Activated CD4-positive, alpha-beta T cell treated with anti-CD3 and anti-CD28 coated beads, Interleukin-10, Interleukin-2, amounts not matched to agents 100 ng/mL and 50 ng/mL, durations not matched to agents 16 hours and 8 hours (primary cell): ENCODE measurements at regions not wholly inside any gene's neighbourhood (a gene's known extent, or its start where the extent isn't known, plus 50 kb on each side); places are given as distances from the start of the nearest gene placed in this dataset.
"Not testable (repeated sequence)": the region's sequence is repeated elsewhere in the genome, so short reads cannot be mapped to it uniquely, and the experiment has no call there.

Experiments
- DNase-seq: peaks from one replicate; pipeline ENCODE4 v3.0.0-alpha.2; 2020

GRCh38 chr11:81970886-81971285 is 762.8 kb downstream of the FAM181B start:
- no peak for DNase-seq

- no peak for DNase-seq
Measured at GRCh38 chr11:81967242-81967641, 766.4 kb downstream of the FAM181B start.

DNA sequence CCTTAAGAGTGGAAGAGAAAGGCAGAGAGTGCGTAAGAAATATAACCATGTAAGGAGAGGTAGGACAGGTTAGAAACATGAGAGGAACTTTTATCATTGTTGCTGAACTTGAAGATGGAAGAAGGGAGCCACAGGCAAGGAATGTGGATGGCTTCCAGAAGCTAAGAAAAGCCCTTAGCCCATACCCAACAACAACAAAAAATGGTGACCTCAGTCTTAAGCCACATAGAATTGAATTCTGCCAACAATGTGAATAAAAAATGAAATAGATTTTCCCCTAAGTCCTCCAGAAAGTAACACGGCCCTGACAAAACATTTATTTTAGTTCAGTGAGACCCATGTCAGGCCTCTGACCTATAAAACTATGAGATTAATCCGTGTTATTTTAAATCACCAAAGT is 767.3 kb downstream of the FAM181B start:
- no peak for DNase-seq

DNA sequence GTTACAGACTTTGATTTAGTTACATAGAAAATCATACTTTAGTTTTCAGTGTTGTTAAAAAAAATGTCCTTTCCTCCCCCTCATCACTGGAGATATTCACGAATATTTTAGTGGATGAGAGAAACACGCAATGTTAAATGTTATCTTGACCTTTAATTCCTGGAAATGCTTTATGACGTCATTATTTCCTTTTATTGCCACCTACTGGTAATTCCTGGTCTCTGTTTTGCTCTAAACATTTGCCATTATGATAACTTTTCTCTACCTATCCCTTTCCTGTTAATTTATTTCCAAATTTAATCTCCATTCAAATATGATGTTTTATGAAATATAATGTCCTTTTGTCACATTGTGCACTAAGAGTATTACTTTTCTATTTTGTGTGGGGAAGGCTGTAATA is 770.6 kb downstream of the FAM181B start:
- peak; percentile 15 for DNase-seq

- no peak for DNase-seq
Measured at GRCh38 chr11:81960443-81960842, 773.2 kb downstream of the FAM181B start.

- DNase-seq = peak; percentile 19
Measured at GRCh38 chr11:81959341-81959740, 774.3 kb downstream of the FAM181B start.

- not testable (repeated sequence) for DNase-seq
Measured at GRCh38 chr11:81954301-81954700, 779.4 kb downstream of the FAM181B start.

- no peak for DNase-seq
Measured at GRCh38 chr11:81946831-81947230, 786.8 kb downstream of the FAM181B start.

GRCh38 chr11:81942646-81943045 is 791.0 kb downstream of the FAM181B start:
- DNase-seq = no peak

DNA sequence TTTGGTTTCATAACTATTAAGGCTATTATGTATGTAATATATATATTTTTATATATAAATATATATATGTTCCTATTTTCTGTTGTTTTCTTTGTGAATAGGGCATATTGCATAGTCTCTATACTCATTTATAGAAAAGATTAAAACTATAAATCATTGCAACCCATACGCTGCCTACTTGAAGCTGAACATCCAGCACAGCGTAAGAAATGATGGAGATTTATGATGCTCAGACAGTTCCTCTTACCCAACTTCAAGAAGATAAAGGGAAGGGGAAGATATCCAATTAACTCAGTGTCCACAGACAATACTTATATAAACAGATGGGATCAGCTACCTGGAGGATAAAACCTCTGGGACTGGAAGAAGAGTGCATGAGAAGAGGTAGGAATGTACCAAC is 791.7 kb downstream of the FAM181B start:
- no peak for DNase-seq

DNA sequence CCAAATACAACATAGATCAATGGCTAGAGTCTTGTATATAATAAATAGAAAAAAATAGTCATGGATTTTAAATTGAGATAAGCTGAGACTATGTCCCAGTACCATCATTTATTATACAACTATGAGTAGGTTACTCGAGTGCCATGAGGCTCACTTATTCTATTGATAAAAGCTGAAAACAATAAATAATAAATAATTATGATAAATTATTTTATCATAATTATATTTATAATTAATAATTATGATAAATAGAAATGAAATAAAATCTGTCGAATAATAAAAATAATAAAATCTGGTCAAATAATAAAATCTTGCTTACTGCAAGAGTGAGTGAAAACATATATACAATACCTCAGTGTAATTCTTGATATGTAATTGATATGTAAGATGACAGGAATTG is 801.4 kb downstream of the FAM181B start:
- DNase-seq = no peak

DNA sequence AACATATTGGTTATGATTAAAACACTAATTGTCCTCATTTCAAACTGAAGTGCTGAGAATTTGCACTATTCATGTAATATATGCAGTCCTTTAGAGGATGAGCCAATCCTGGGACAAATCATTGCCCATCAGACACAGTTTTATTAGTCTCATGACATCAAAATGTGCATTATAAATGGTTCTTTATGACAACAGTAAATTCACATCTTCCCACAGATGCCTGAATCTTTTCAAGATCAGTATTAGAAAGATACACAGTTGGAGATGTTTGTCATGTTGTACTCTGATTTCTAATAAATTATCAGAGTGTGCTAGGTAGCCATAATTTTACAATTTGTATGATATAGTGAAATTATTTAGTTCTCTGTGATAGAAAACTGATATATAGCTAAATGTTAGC is 813.5 kb downstream of the FAM181B start:
- no peak for DNase-seq

DNA sequence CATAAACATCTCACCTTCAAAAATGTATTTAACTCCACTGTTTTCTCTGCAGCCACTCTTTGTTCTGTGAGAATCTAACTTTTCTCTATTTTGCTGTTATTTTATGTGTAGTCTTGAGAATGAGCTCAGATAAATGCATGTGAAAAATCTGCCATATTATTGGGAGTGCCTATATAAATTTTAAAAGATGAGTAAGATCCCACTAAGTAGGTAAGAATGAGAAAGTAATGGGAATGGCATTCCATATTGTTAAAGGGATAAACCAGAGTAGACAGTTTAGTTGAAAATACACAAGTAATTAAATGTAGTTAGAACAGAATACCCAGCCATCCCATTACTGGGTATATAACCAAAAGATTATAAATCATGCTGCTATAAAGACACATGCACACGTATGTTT is 817.2 kb downstream of the FAM181B start:
- no peak for DNase-seq

- DNase-seq = no peak
Measured at GRCh38 chr11:81915045-81915444, 818.6 kb downstream of the FAM181B start.

DNA sequence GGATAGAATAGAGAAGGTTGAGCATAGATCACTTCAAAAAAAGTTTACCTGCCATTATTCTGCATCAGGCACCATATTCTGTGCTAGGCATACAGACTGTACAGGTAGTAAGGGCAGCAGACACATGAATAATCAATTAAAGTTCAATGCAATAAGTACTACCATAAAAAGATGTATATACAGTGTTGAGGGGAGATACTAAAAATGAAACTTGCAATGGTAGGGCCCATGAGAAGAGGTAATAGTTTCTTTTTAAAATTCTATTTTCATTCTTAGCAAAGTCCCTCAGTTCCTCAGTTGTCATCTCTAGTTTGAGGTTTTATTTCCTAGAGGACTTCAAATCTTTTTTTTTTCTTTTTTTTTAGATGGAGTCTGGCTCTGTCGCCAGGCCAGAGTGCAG is 819.9 kb downstream of the FAM181B start:
- DNase-seq = peak; percentile 4

DNA sequence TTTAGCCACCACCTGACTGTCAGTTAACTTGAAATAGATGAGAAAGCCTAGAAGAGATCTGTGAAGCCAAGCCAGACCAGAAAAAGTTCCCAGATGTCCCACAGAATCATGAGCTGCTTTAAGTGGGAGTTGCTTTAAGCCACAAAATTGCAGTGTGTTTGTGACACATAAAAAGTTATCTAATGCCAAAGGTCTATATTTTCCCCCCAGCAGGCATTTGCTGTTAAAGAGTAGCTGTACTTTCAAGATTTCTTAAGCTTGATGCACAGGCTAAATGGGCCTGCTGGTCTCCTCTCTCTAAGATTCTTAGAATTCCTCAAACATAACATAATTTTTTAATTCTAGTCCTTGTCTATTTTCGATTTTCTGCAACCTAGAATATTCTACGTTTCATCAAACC is 825.7 kb downstream of the FAM181B start:
- DNase-seq = no peak

GRCh38 chr11:81899156-81899555 is 834.5 kb downstream of the FAM181B start:
- no peak for DNase-seq

GRCh38 chr11:81897639-81898038 is 836.0 kb downstream of the FAM181B start:
- no peak for DNase-seq

DNA sequence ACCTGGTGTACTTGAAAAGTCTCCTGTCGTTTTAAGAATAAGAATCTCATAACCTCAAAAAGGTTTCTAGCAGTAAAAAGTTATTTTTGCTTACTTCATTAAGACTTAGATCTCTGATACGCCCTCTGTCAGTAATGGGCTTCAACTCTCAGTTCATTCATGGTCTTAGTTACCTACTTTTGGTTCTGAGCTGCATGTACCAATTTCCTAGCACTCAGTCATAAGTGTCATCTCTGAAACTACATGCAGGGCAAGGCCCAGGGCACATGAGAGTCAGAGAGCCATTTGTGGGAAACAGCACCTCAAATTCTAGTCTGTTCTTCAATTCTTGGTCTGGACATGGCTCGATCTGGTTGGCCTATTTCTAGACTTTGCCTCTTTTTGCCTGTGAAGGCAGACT is 838.4 kb downstream of the FAM181B start:
- DNase-seq = no peak

GRCh38 chr11:81892770-81893635 is 840.7 kb downstream of the FAM181B start:
- DNase-seq = no peak

- no peak for DNase-seq
Measured at GRCh38 chr11:81888391-81888790, 845.3 kb downstream of the FAM181B start.

DNA sequence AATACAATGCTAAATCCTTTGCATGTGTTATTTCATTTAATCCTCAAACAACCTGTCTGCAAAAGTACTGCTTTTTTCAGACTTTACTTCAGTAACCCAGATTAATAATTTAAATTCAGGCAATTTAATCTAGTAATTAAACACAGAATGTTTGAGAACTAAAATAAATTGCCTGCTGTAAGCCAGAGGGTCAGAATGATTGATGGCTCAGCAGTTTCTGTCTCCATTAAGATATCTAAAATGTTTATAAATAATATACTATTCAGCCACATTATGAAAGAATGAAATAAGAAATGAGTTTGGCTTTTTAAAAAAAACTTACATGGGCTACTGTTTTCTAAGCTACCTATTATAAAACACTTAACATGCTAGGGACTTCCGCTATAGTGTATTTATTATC is 846.0 kb downstream of the FAM181B start:
- no peak for DNase-seq

GRCh38 chr11:81886406-81887075 is 847.1 kb downstream of the FAM181B start:
- peak; percentile 41 for DNase-seq

DNA sequence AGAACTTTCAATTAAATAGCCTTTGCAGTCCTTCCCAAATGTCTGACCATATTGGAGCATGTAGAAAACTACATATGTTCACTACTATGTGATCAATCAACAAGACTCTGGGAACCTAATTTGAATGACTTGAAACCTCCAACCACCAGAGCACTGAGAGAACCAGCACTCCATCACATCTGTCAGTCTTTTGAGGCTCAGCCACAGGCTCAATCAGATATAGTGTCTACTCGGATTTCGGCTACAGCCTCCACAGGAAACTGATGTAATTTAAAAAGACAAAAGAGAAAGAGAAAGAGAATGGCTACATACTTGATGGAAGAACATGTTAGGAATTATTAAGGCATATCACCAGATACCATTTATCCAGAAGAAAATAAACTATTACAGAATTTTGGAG is 859.0 kb downstream of the FAM181B start:
- peak; percentile 44 for DNase-seq

GRCh38 chr11:81870815-81871214 is 862.8 kb downstream of the FAM181B start:
- no peak for DNase-seq
